ENCODE measurements at regions not wholly inside any gene's neighbourhood (a gene's known extent, or its start where the extent isn't known, plus 50 kb on each side); places are given as distances from the start of the nearest gene placed in this dataset.

- Histone ChIP-seq H3K36me3 (no peaks in the 10 kb centered on the region), H3K27me3 (no peaks in the 10 kb centered on the region), H3K4me1 (no peaks in the 10 kb centered on the region), H3K9me3 (no peaks in the 10 kb centered on the region), H3K4me3 (ENCODE audit: low read depth, low read length) (no peak overlapping the region)
- TF ChIP-seq, protein P1, sequence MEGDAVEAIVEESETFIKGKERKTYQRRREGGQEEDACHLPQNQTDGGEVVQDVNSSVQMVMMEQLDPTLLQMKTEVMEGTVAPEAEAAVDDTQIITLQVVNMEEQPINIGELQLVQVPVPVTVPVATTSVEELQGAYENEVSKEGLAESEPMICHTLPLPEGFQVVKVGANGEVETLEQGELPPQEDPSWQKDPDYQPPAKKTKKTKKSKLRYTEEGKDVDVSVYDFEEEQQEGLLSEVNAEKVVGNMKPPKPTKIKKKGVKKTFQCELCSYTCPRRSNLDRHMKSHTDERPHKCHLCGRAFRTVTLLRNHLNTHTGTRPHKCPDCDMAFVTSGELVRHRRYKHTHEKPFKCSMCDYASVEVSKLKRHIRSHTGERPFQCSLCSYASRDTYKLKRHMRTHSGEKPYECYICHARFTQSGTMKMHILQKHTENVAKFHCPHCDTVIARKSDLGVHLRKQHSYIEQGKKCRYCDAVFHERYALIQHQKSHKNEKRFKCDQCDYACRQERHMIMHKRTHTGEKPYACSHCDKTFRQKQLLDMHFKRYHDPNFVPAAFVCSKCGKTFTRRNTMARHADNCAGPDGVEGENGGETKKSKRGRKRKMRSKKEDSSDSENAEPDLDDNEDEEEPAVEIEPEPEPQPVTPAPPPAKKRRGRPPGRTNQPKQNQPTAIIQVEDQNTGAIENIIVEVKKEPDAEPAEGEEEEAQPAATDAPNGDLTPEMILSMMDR (IDR thresholded peaks at IDR 0.05; ENCODE audit: low read depth, low read length): no peak
- no peak for DNase-seq
Observed at GRCh38 chr6:94357381-94357980, 938.1 kb upstream of the EPHA7 start.

GRCh38 chr6:94350833-94351232 lies 931.5 kb upstream of the EPHA7 start:
- TF ChIP-seq, protein P1 (IDR thresholded peaks at IDR 0.05; ENCODE audit: low read depth, low read length): no peak
- Histone ChIP-seq H3K27me3 (no peaks in the 10 kb centered on the region), H3K4me1 (no peaks in the 10 kb centered on the region), H3K4me3 (ENCODE audit: low read depth, low read length) (no peak overlapping the region), H3K9me3 (no peaks in the 10 kb centered on the region), H3K36me3 (no peaks in the 10 kb centered on the region)
- no peak for DNase-seq

DNA sequence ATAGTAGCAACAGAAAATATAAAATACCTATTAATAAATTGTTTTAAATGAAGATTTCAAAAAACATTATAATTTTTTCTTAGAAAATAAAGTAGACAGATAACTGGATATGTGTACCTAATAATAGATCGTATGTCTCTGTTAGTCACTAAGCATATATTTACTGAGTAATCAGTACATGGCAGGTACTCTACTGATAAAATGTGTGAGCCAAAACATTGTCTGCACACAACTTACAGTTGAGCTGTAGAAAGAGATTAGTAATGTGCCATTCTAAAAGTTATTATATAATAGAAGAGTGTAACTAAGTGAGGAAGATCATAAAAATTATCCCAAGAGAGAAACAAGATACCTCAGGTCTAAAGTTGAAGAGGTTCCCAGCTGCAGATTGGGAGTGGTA lies 929.9 kb upstream of the EPHA7 start:
- H3K4me3 ChIP-seq (ENCODE audit: low read depth, low read length): no peak overlapping the region
- TF ChIP-seq, protein P1 (IDR thresholded peaks at IDR 0.05; ENCODE audit: low read depth, low read length): no peak
- no peaks in the 10 kb centered on the region for H3K4me1 ChIP-seq
- no peaks in the 10 kb centered on the region for H3K36me3 ChIP-seq
- DNase-seq: no peak
- H3K27me3 ChIP-seq: no peaks in the 10 kb centered on the region
- H3K9me3 ChIP-seq: no peaks in the 10 kb centered on the region

DNA sequence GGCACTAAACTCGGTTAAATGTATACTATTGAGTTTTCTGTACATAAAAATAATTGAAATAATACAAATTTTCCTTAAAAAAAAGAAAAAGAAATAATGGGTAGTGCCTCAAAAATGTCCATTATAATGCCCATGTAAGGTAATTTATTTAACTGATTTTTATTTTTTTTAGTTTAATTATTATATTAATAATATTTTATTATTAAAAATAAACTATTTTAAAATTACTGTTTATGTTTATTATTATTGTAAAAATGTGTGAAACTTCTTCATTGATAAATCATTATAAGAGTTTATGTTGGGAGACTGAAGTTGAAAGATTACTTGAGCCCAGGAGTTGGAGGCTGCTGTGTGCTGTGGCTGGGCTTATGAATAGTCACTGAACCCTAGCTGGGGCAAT lies 925.5 kb upstream of the EPHA7 start:
- TF ChIP-seq, protein P1 (IDR thresholded peaks at IDR 0.05; ENCODE audit: low read depth, low read length): no peak

DNA sequence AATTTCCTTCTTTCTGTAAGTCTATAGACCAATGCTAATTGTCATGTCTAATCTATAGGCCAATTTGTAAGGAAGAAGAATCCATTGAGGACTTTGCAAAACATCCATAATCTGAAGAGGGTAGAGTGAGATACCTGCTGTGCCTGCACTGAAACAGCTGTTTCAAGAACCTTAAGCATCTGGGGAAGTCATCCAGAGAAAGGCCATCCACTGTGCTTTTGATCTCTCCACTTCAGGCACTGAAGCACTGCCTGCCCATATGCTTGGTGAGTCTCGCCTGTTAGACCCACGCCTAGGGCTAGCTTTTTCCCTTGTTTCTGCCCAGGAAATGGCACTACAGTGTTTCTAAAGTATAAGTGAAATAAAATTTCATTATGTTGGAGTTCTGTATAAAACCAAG lies 921.8 kb upstream of the EPHA7 start:
- Histone ChIP-seq H3K4me1 (no peaks in the 10 kb centered on the region), H3K27me3 (no peaks in the 10 kb centered on the region), H3K36me3 (no peaks in the 10 kb centered on the region), H3K9me3 (no peaks in the 10 kb centered on the region), H3K4me3 (ENCODE audit: low read depth, low read length) (no peak overlapping the region)
- TF ChIP-seq, protein P1 (IDR thresholded peaks at IDR 0.05; ENCODE audit: low read depth, low read length): no peak
- DNase-seq: no peak

More for the DNA sequence above, 925.5 kb upstream of the EPHA7 start:
- Histone ChIP-seq H3K9me3 (no peaks in the 10 kb centered on the region), H3K4me3 (ENCODE audit: low read depth, low read length) (no peak overlapping the region), H3K4me1 (no peaks in the 10 kb centered on the region), H3K36me3 (no peaks in the 10 kb centered on the region), H3K27me3 (no peaks in the 10 kb centered on the region)
- no peak for DNase-seq

DNA sequence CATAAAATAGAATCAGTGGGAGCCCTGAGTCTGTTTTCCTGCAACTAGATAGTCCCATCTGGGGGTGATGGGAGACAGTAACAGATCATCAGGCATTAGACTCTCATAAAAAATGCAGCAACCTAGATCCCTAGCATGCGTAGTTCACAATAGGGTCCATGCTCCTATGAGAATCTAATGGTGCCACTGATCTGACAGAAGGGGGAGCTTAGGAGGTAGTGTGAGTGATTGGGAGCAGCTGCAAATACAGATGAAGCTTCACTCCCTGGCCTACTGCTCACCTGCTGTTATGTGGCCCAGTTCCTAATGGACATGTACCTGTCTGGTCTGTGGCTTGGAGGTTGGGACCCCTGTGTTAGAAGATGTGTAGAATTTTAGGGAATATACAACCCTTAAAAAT lies 904.5 kb upstream of the EPHA7 start:
- Histone ChIP-seq H3K27me3 (no peaks in the 10 kb centered on the region), H3K36me3 (no peaks in the 10 kb centered on the region), H3K9me3 (no peaks in the 10 kb centered on the region), H3K4me1 (no peaks in the 10 kb centered on the region), H3K4me3 (ENCODE audit: low read depth, low read length) (no peak overlapping the region)
- TF ChIP-seq, protein P1 (IDR thresholded peaks at IDR 0.05; ENCODE audit: low read depth, low read length): peak; percentile 30; the same call in 1 of the 2 replicates
- DNase-seq: peak; percentile 8

Measured in BE2C (cell line).